Transverse colon (tissue), 4 donors: ENCODE measurements at regions not wholly inside any gene's neighbourhood (a gene's known extent, or its start where the extent isn't known, plus 50 kb on each side); places are given as distances from the start of the nearest gene placed in this dataset.
A peak's percentile ranks its signal among the peaks of the same experiment; 100 is the strongest.

Source experiments
- DNase-seq: peaks from one replicate; pipeline ENCODE4 v3.0.0-alpha.2; 2019
- H3K27ac ChIP-seq, 4 donors: fragments of 200-600 bp; sonication (generic); 2 replicates each; pipeline ENCODE4 v1.5.1; 2016 to 2018; ENCODE audit warnings: inconsistent platforms in 4 of 4
- H3K27me3 ChIP-seq: fragments of 200-600 bp; sonication (generic); 2 replicates; pipeline ENCODE4 v1.5.1; 2017; ENCODE audit warnings: inconsistent platforms
- H3K36me3 ChIP-seq, 4 donors: fragments of 200-600 bp; sonication (generic); 2 replicates each; pipeline ENCODE4 v1.5.1; 2017 to 2019; ENCODE audit warnings: inconsistent platforms in 4 of 4
- H3K4me1 ChIP-seq, 4 donors: fragments of 200-600 bp; sonication (generic); 2 replicates each; pipeline ENCODE4 v1.5.1; 2017 to 2020; ENCODE audit warnings: inconsistent platforms in 4 of 4
- H3K4me3 ChIP-seq, 4 donors: fragments of 200-600 bp; sonication (generic); 1 replicate in 1 of 4; 2 replicates in 3 of 4; pipeline versions ENCODE4 v1.5.1 to v1.6.1; 2017 to 2019; ENCODE audit warnings: inconsistent platforms in 4 of 4
- H3K9me3 ChIP-seq, 2 donors: fragments of 200-600 bp; sonication (generic); 2 replicates each; pipeline ENCODE4 v1.5.1; 2017 to 2019; ENCODE audit warnings: inconsistent platforms in 2 of 2
- CTCF ChIP-seq, 5 experiments: fragments of 200-600 bp in 3 of 5; fragments of 450-650 bp in 2 of 5; sonication (generic) in 3 of 5; IDR thresholded peaks; 1 replicate in 2 of 5; 2 replicates in 3 of 5; pipeline ENCODE4 v1.5.1; 2016 to 2017; ENCODE audit warnings: antibody characterized with exemption in 5 of 5, inconsistent platforms in 3 of 5, mild to moderate bottlenecking in 2 of 5, moderate library complexity in 1 of 5
- EP300 ChIP-seq: sonication (generic); formaldehyde crosslinking; IDR thresholded peaks from one replicate; pipeline ENCODE4 v1.6.1; 2017; ENCODE audit warnings: antibody characterized with exemption, low read depth
- POLR2A ChIP-seq: fragments of 450-650 bp; IDR thresholded peaks from one replicate; pipeline ENCODE4 v1.6.1; 2016; ENCODE audit warnings: antibody characterized with exemption, mild to moderate bottlenecking, moderate library complexity
- POLR2AphosphoS5 ChIP-seq, 3 donors: sonication (generic); formaldehyde crosslinking; IDR thresholded peaks; one replicate each; pipeline ENCODE4 v1.6.1; 2016; ENCODE audit warnings: antibody characterized with exemption in 3 of 3
- WGBS, 2 donors: methylation state at CpG; one replicate each; pipeline ENCODE4 v1.1.5; 2018; ENCODE audit warnings: low coverage in 1 of 2; 5-methylcytosine and 5-hydroxymethylcytosine counted together
- in situ Hi-C, 4 donors: fragments of 200-750 bp; cut with MboI; loops; one replicate each; pipeline versions ENCODE4 v1.15.0 to v1.15.1; 2017; ENCODE audit warnings: low sequenced_read_pairs in 3 of 4, low pct_ligation_motif_present in 1 of 4, low pct_unique_long_range_greater_than_20kb in 1 of 4
- intact Hi-C: fragments of 100-400 bp; cut with DNase I; formaldehyde crosslinking; loops from one replicate; pipeline ENCODE4 v1.15.1; 2023; ENCODE audit warnings: low total_unique reads

- H3K27ac ChIP-seq, result no peak overlapping the region
- H3K36me3 ChIP-seq, result no peaks in the 10 kb centered on the region
- H3K4me1 ChIP-seq, result no peaks in the 10 kb centered on the region
- TF ChIP-seq EP300 (no peak), POLR2A (no peak), CTCF (IDR thresholded peaks at IDR 0.05) (no peak)
- H3K27me3 ChIP-seq, result no peaks in the 10 kb centered on the region
- 36 to 52% methylated on average over 2 to 4 of the region's 4 CpGs for WGBS, 2 donors
- peak; percentile 15 for DNase-seq
- in situ Hi-C loops (no loop called here), intact Hi-C loops (no loop called here)
- no peaks in the 10 kb centered on the region for H3K9me3 ChIP-seq
- no peak overlapping the region for H3K4me3 ChIP-seq
These were observed 502.2 kb upstream of the DAB1 start for GRCh38 chr1:57926025-57926552.

GRCh38 chr1:57925226-57925625 lies 501.4 kb upstream of the DAB1 start:
- H3K4me3 ChIP-seq, result no peak overlapping the region
- intact Hi-C loops, result no loop called here
- H3K9me3 ChIP-seq, result no peaks in the 10 kb centered on the region
- H3K27ac ChIP-seq, result no peak overlapping the region
- H3K4me1 ChIP-seq, result no peaks in the 10 kb centered on the region
- in situ Hi-C loops, result no loop called here
- TF ChIP-seq POLR2AphosphoS5 (IDR thresholded peaks at IDR 0.05) (no peak), CTCF (IDR thresholded peaks at IDR 0.05) (no peak), EP300 (no peak), POLR2A (no peak)
- H3K27me3 ChIP-seq, result no peaks in the 10 kb centered on the region
- H3K36me3 ChIP-seq, result no peaks in the 10 kb centered on the region
- WGBS, 2 donors, result 71 to 73% methylated on average over 2 of the region's 2 CpGs
- no peak for DNase-seq

- no peak for DNase-seq
- TF ChIP-seq CTCF (IDR thresholded peaks at IDR 0.05) (no peak), POLR2AphosphoS5 (IDR thresholded peaks at IDR 0.05) (no peak), EP300 (no peak)
- no peaks in the 10 kb centered on the region for H3K36me3 ChIP-seq
- H3K4me1 ChIP-seq, result no peaks in the 10 kb centered on the region
- no peaks in the 10 kb centered on the region for H3K27me3 ChIP-seq
- H3K27ac ChIP-seq, result no peak overlapping the region
- intact Hi-C loops, result no loop called here
- no peaks in the 10 kb centered on the region for H3K9me3 ChIP-seq
- no peak overlapping the region for H3K4me3 ChIP-seq
- in situ Hi-C loops, result no loop called here
These were observed 498.3 kb upstream of the DAB1 start for GRCh38 chr1:57922130-57922529.

- Histone ChIP-seq H3K9me3 (no peaks in the 10 kb centered on the region), H3K4me3 (no peak overlapping the region), H3K36me3 (no peaks in the 10 kb centered on the region), H3K27ac (no peak overlapping the region), H3K27me3 (no peaks in the 10 kb centered on the region), H3K4me1 (no peaks in the 10 kb centered on the region)
- no peak for DNase-seq
- TF ChIP-seq POLR2A (no peak), POLR2AphosphoS5 (IDR thresholded peaks at IDR 0.05) (no peak), EP300 (no peak), CTCF (IDR thresholded peaks at IDR 0.05) (no peak)
- intact Hi-C loops, result no loop called here
- in situ Hi-C loops, result no loop called here
- 82 to 89% methylated on average over 5 to 6 of the region's 6 CpGs for WGBS, 2 donors
These were observed 492.2 kb upstream of the DAB1 start for GRCh38 chr1:57916041-57916440.
